Upper lobe of left lung (tissue), 4 donors: ENCODE measurements at regions not wholly inside any gene's neighbourhood (a gene's known extent, or its start where the extent isn't known, plus 50 kb on each side); places are given as distances from the start of the nearest gene placed in this dataset.

Source experiments
- CTCF ChIP-seq, 6 experiments: fragments of 450-650 bp in 4 of 6; fragments of 200-600 bp in 2 of 6; sonication (generic) in 2 of 6; IDR thresholded peaks; one replicate each; pipeline ENCODE4 v1.5.1; 2016 to 2019; ENCODE audit warnings: antibody characterized with exemption in 6 of 6
- POLR2A ChIP-seq, 4 donors: fragments of 450-650 bp; IDR thresholded peaks; one replicate each; pipeline ENCODE4 v1.5.1; 2016 to 2017; ENCODE audit warnings: antibody characterized with exemption in 4 of 4, mild to moderate bottlenecking in 2 of 4
- POLR2AphosphoS5 ChIP-seq, 2 donors: sonication (generic); formaldehyde crosslinking; IDR thresholded peaks; one replicate each; pipeline ENCODE4 v1.5.1; 2017; ENCODE audit warnings: antibody characterized with exemption in 2 of 2

- TF ChIP-seq POLR2A (IDR thresholded peaks at IDR 0.05) (no peak), POLR2AphosphoS5 (IDR thresholded peaks at IDR 0.05) (no peak), CTCF (IDR thresholded peaks at IDR 0.05) (no peak)
Observed at GRCh38 chr10:10630281-10630680, 387.4 kb upstream of the CELF2 start.
